ENCODE measurements at regions not wholly inside any gene's neighbourhood (a gene's known extent, or its start where the extent isn't known, plus 50 kb on each side); places are given as distances from the start of the nearest gene placed in this dataset.
A peak's percentile ranks its signal among the peaks of the same experiment; 100 is the strongest.
"Not testable (repeated sequence)": the region's sequence is repeated elsewhere in the genome, so short reads cannot be mapped to it uniquely, and the experiment has no call there.

DNA sequence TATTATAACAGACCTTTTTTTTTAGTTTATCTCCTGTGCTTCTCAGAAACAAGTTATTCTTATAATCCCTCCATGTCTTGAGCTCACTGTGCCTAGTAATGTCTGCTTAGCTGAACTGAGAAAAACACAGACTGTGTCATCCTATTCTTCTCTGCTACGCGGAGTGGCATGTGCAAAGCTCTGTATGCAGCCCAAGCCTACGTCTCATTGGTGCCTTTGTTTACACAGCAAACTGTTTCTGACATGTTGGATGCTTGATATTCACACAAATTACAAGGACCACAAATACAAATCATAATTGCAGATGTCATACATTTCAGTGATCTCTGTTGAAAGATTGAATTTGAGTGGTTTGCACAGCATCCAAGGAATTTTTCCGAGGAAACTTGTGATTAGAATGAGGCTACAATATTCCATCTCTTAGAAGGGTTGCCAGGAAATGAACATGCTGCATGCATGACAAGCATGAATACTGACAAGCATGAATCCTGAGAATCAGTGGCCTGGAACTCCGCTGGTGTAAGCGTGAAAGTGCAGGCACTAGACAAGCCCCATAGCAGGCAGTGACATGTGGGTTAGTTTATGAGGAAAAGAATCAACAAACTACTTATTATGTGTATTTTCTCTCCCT lies 128.4 kb upstream of the SGK1 start:
- DNase-seq, result no peak

DNA sequence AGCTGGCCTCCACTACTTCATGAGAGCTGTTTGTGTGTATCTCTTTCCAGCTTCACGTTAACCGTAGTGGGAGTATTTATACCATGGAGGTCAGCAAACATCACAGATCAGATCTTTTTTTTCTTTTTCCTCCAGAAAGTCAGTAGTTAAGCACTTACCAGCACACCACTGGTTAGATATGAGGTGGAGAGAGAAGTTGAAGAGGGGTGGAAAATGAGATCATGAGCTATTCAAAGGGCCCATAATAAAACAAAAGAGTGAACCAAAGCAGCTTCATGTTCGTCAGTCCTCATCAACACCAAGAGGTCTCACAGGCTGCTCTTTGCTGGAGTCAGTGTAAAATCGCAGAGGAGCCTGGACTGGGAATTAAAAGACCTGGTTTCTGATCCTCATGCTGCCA lies 125.1 kb upstream of the SGK1 start:
- DNase-seq, result no peak

DNA sequence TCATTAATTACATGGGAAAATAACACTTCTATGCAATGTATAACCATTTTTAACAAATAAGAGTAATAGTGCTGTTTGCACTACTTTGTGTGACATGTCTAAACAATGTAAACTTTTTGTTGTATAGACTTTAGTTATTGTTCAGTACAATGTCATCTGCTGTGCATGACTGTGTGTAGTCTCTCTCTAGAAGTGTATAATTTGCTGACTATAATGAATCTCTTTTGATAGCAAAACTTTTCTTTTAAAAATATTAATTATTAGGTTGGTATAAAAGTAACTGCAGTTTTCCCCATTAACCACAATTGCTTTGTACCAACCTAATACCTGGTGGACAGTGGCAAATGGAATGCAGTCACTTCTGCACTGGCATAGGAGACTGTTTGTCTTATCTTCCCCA lies 124.2 kb upstream of the SGK1 start:
- DNase-seq, result no peak

GRCh38 chr6:134438837-134439236 lies 120.9 kb upstream of the SGK1 start:
- DNase-seq, result no peak

DNA sequence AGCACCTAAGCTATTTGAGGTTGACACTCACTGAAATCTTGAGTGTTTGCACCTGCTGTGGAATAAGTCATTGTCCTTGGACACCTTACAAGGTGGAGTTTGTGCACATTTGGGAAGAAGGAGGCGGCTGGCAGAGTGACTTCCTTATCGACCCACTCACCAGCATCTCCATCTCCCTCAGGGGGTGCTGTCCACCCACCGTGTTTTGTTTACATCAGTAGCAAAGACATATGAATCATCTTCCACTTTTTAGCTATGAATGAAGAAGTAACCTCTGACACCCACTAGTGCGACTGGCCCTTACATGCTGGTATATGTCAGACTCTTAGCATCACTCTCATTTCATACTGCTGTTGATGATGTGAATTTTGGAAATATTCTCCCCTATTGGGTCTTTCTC lies 119.5 kb upstream of the SGK1 start:
- no peak for DNase-seq

DNA sequence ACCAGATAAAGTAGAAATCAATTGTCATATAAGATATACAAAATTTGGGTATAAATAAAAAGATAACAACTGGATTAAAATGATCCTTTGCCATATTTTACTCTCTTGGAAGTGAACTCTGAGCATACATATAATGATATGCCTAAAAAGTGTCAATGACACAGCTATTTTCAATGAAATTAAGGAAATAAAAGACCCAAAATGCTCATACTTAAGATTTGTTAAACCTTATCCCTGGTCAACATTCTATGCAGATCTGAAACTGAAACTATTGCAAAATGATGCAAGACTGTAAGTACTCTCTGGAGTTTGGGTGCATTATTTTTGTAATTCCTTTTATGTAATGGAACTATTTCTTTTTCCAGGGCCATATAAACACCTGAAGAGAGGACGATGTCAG lies 119.0 kb upstream of the SGK1 start:
- DNase-seq, result no peak

DNA sequence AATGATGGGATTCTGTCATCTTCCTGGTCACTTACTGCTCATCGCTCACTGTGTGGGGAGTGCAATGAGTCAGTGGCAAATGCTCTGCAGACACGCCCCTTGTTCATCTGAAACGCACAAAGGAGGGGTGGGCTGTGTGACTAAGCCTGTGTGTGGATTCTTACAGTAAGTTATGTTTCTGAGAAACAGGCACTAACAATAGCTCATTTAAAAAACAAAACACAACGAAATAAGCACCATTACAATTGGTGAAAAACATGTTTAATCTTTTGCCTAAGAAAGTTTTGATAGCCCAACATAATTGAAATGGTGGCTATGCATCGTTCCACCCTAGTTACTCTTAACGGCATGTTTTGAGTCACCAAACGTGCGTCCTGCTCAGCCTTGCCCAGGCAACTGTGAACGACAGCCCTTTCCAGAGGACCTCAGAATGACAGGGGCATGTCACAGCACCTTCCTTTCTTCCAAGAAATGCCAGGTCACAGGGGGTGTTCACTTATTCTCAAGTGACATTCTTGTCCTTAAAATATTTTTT lies 118.4 kb upstream of the SGK1 start:
- peak; percentile 10 for DNase-seq

DNA sequence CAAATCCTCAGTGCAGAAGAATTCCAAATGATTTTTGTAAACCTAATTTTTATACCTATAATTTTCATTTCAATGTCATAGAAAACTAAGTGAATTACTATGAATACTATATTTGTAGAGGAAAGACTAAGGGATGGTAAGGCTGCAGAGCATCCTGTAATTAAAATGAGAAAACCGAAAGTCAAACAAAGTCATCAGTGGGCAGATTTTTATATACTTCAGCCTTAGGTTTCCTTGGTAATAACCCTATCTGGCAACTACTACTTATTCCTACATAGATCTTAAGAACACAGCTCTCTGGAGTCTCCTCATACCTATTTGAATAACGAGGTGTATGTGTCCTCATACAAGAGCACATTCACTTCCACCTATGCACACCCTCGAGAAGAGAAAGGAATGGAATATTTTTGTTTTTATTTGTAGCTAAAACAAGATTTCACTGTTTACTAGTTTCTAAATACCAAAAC lies 117.9 kb upstream of the SGK1 start:
- DNase-seq, result no peak

DNA sequence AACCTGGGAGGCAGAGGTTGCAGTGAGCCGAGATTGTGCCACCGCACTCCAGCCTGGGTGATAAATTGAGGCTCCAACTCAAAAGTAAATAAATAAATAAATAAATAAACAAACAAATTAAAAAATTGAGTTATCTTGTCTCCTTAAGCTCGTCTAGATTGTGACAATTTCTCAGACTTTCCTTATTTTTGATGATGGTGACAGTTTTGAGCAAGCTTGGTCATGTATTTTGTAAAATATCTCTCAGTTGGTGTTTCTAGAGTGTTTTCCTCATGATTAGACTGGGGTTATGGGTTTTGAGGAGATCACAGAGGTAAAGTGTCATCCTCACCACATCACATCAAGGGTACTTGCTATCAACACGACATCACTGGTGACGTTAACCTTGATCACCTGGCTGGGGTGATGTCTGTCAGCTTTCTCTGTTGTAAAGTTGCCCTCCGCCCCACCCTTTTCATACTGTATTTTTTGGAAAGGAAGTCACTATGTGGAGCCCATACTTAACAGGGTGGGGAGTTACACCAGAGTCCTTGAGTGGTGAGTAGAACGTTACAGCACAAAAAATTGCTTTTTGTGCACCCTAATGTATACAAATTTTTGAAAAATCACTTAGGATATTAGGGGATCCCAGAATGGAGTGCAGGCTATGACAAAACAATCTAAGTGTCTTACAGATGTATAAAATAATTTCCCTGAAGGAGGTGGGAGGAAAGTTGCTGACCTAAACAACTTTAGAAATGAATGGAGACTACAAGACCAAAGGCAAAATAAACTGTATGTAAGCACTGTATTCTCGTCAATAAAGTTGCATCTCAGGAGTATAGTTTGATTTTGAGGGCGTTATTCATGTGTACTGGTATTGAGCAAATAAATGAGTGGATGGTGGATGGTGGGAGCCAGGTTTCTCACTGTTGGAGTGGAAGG lies 116.4 kb upstream of the SGK1 start:
- no peak for DNase-seq

GRCh38 chr6:134432036-134432435 lies 114.1 kb upstream of the SGK1 start:
- no peak for DNase-seq

DNA sequence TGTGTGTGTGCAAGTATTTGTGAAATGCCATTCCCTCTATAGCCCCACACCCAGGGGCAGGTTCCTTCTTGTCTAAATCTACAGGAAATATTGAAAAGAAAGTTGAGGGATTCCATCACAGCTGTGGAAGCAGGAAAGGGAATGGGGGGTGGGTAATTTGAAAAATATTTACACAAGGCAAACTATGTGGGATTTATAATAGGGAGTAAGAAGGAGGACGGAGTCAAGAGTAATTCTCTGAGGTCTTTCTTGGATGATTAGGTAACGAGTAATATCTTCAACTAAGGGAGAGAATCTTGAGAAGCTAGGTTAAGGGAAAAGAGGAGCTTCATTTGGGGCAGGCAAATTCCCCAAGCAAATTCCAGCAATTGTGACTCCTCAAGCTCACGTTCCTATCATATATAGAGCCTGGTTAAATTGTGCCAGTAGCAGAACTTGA lies 113.5 kb upstream of the SGK1 start:
- no peak for DNase-seq

DNA sequence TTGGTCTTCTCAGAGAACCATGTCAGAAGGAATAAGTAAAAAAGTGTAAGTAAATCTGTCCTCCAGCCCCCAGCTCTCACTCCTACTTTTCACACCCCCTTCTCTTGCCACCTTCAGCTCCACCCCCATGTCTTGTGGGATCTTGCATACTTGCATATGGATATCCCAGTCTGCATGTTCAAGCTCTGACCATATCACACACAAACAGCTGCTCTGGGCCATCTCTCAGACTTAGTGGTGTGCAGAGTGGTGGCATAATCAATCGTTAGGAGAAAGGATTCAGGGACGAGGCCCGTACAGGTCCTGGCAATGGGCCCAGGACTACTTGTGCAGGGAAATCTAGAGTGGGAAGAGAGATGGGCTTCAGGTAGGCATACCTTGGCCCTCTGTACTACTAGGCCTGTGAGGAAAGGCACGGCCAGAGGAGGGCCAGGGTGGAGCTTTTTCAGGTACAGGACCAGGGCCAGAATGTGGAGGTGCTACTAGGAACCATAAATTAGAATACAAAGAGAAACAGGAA lies 112.0 kb upstream of the SGK1 start:
- no peak for DNase-seq

DNA sequence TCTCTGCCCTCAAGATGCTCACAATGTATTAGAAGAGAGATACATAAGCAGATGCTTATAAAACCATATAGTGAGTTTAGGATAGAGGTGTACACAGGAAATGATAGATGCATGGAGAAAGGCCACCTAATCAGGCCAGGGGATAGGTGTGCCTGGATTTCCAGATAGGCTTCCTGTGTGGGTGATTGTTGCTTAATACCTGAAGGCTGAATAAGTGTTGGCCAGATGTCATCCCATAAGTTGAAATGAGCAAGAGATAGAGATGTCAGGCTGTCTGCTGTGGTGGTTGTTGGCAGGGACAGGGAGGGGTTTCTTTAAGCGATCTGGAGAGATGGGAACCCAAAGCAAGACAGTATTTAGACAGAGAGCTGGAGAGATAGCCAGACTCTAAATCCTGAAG lies 109.8 kb upstream of the SGK1 start:
- DNase-seq, result no peak

DNA sequence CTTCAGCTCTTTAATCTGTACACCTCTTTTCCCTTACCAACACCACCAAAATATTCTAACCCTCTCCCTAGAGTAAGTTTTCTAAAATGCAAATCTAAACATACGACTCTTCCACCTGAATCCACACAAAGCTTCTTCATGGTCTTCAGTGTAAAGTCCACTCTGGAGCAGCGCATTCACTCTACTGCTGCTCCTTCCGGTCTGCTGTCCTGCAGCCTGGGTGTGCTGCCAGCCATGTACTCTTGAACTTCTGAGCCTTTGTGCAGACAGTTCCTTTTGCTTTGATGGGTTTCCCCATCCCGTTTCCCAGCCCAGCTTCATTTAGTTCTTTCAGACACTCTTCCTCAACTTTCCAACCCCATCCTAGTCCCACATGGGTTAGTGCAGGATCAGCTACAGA lies 108.7 kb upstream of the SGK1 start:
- no peak for DNase-seq

DNA sequence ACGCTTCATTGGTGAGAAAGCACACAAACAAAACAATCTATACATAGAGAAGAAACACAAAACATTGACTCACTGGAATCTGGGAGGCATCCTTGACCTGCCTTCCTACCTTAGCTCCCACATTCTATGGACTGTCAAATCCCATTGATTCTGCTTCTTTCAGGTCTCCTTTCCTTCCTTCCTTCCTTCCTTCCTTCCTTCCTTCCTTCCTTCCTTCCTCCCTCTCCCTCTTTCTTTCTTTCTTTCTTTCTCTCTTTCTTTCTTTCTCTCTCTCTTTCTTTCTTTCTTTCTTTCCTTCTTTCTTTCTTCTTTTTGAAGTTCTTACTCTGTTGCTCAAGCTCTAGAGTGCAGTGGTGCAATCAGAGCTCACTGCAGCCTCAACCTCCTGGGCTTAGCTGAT lies 108.0 kb upstream of the SGK1 start:
- not testable (repeated sequence) for DNase-seq

DNA sequence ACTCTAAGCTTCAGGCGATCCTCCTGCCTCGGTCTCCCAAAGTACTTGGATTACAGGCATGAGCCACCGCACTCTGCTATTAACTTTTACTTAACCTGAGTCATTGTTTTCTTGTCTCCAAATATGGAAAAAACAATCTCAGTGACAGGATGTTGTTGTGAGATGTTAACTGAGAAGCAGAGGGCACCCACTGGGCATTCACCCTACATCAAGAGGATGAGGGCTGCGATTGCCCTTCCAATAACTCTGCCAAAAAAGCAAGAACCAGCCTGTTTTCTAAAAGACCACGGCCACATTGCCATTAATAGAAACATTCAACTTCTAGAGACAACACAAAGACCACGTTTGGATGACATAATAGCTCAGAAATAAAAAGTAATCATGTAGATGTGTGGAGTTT lies 107.6 kb upstream of the SGK1 start:
- DNase-seq, result no peak

DNA sequence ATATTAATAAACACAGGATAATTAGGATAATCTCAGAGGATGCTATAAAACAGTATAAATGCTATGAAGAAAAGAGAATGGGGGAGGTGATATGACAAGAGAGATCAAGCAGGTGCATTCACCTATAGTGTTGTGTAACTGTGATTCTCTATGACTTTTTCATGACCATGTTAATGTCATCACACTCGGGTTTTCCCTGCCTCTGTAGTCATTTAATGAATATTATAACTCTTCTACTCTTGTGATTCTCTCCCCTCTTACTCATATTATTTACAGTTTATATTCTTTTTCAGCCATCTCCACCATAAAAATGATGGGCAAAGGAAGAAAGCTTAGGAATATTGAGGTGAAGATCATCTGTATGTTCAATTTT lies 106.9 kb upstream of the SGK1 start:
- DNase-seq, result no peak

DNA sequence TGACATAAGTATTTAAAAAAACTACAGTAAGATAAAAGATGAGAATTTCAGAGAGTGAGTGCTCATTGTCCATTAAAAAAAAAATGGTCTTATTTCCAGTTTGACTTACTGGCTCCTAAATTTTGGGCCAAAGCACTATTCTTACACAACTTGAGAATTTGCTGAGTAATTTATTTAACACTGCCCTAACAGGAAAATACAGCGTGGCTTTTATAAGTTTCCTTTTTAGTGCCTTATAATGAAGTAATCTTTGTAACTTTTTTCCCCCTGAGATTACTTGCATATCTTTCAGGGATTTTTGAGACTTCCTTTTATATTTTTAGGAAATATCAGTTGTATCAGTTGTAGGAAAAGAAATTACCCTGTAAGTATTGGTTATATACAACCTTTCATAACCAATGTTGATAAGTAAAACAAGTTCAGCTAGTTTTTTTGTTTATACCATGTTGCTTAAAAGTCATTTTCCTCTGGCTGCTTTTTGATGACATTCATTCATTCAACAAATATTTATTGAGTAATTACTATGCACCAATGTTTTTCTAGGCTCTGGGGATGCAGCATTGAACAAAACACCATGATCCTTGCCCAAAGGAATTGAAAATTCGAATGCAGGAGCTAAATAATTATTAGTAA lies 106.4 kb upstream of the SGK1 start:
- DNase-seq, result no peak

GRCh38 chr6:134422426-134423231 lies 104.7 kb upstream of the SGK1 start:
- no peak for DNase-seq

- DNase-seq, result no peak
Measured at GRCh38 chr6:134421501-134421900, 103.6 kb upstream of the SGK1 start.

DNA sequence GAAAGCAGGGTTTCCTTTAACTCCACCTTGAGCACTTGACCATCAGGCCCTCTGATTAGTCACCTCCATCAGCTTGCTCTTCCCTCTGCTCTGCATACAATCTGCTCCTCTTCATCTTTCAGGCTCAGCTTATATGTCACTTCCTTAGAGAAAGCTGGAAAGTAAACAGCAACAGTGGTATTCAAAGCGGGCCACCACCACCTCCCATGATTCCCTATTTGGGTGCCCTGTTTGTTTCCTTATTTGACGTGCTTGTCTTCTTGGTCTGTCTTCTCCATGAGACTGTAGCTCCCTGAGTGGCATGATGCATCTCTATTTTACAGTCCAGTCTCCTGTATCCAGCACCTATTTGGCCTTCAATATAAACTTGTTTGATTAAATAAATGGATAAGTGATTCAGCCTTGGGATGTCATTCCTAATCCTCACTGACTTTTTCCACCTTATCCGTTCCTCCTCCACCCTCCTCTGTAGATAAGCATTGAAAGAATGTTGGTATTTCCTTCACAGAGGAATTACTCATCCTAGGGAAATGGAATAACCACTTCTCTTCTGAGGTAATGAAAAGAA lies 102.8 kb upstream of the SGK1 start:
- DNase-seq, result no peak

GRCh38 chr6:134419716-134420115 lies 101.8 kb upstream of the SGK1 start:
- DNase-seq, result no peak

Data from T-helper 9 cell (primary cell).